ENCODE measurements at regions not wholly inside any gene's neighbourhood (a gene's known extent, or its start where the extent isn't known, plus 50 kb on each side); places are given as distances from the start of the nearest gene placed in this dataset.
"Not testable (repeated sequence)": the region's sequence is repeated elsewhere in the genome, so short reads cannot be mapped to it uniquely, and the experiment has no call there.

DNA sequence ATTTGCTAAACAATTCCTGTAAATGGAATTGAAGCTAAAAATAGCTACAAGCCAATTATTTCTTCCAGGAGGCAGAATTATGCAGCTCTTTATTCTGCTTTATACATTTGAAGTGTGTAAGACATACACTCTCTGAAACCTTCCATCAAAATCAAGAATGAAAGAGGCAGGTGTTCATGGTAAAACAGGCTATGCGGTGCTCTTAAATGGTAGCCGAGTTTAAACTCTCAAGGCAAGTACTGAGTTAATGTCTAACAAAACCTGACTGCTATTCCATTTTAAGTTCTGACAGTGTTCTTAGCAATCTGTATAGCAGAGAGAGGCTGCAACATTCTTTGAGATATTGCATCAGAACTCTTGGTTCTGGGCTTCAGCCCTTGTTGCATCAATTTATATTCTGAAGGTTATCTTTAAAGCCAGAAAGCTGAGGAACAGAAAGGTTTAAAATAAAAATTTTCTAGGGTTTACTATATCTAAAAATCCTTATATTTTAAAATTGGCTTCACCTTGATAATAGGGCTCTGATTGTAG, 248.3 kb upstream of the CCNG1 start:
- no peak for DNase-seq

DNA sequence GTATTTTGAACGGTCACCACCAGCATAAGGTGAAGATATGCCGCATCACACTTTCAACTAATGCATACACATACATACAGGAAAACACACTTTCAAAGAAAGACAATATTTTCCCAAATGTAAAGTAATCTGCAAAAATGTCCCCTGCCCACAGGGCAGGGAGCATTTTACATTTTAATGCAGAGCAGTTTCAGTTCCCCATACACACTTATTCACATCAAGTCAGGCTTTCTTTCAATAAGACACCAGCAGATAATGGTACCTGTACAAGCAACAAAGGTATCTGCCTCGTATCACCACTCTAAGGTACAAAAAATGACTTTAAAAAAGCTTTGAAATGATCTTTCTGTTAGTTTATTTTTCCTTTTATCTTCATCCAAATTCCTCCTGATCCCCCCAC, 247.1 kb upstream of the CCNG1 start:
- no peak for DNase-seq

DNA sequence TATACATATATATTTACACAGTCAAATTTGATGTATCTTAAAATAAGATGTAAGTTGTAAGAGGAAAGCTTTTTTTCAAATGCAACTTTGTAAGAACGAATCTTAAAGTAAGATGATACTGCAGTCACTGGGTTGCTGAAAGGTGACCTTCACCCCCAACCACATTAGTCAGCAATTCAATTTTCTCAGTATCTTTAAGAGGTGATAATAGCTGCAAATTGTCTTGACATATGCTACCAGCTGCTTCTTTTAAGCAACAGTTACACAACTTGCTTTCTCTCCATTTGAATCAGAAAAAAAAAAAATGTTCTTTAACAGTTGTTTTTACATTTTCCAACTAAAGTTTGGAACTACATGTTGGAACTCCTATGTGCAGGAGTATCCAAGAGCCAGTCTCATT, 246.6 kb upstream of the CCNG1 start:
- DNase-seq: no peak

DNA sequence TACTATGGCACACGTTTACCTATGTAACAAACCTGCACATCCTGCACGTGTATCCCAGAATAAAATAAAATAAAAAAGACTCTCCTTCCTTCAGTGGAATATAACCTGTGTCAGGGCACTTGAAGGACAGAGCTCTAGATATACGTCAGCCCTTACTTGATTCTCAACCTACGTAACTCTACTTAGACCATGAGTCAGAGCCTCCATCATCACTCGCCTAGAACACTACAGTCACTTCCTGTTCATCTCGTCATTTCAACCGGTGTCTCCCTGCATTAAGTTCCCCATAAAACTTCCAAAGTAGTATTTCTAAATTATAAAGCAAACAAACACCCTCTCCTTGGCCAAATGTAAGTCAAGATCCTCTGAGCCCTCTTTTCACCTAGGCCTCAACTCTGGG, 243.5 kb upstream of the CCNG1 start:
- DNase-seq: no peak

DNA sequence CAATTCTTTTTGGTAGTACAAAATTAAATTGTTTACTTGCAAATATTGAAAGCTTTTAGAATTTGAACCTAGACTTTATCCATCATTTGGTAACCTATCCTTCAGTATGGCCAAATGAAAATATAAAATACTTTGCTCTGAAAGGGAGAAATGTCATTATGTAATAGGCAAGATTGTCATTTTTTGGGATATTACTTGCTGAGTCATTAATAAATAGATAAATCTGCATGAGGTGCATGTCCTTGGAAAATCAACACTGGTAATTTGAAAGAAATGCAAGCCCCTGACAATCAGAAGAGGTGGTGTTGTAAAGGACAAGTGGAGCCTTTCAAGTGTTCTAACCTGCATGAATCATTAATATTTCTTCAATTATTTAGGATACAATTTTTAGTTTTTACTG, 231.8 kb upstream of the CCNG1 start:
- DNase-seq: no peak

DNA sequence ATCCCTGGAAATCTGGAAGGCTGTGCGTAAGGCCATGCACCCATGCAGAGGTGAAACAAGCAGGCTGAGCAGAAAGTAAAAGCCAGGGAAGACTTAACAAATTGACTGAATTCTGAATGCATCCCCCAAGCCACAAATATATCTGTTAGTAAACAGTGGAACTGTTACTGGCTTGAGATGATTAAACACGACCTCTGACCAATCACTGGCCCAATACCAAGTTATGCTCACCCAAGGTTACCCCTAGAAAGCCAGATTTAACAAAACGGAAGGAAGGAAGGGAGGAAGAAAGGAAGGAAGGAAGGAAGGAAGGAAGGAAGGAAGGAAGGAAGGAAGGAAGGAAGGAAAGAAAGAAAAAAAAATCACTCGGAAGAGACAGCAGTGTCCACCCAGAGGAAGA, 215.8 kb upstream of the CCNG1 start:
- no peak for DNase-seq

DNA sequence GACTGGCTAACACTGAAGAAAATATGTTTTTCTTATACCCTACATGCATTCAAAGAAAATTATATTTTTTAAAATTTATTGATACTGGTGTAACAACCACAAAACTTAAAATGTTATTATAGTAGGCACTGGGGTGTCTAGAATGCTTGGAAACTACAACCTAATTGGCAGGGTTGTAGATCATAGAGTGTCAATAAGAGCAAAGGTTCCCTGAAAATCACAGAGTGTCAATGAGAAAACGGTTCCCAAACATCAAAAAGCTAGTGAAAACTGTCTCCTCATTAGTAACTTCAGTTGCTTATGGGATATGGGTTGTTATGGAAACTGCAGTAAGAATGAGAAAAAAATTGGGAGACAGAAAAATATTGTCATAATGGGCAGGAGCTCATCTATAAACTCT, 214.4 kb upstream of the CCNG1 start:
- no peak for DNase-seq

DNA sequence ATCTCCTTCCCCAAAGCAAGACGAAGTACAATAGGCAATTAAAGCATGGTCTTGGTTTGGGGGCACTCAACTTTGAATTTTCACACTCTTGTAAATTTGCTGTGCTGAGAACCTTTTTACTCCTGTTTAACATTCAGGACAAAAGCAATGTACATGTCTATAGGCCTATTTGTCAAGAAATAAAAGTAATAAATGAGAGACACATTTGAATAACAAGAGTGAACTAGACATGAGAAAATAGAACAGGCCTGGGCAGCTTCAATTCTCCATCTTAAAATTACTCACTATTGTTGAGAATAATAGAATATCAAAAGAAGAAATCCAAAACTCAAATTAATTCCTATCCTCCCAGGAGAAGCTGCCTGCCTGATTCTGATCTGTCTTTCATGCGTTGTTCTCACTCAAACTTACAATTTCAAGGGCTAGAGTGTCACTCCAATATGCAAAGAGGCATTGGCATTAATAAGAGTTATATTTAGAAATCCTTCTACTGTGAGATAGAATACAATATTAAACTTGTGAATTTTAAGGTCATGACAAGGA, 192.9 kb upstream of the CCNG1 start:
- no peak for DNase-seq

DNA sequence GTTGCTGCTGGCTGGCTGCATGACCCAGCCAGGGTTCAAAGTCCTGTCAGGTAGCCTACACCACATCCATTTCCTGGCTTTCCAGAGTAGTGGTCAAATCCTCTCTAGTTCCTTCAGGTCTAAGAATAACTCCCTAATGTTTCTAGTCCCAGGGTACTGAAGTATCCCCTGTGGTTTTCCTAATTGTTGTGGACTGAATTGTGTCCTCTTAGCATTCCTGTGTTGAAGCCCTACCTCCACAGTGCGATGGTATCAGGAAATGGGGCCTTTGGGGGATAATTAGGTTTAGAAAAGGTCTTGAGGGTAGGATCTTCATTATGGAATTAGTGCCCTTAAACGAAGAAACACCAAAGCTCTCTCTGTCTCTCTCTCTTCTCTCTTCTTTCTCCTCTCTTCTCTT, 191.8 kb upstream of the CCNG1 start:
- no peak for DNase-seq

DNA sequence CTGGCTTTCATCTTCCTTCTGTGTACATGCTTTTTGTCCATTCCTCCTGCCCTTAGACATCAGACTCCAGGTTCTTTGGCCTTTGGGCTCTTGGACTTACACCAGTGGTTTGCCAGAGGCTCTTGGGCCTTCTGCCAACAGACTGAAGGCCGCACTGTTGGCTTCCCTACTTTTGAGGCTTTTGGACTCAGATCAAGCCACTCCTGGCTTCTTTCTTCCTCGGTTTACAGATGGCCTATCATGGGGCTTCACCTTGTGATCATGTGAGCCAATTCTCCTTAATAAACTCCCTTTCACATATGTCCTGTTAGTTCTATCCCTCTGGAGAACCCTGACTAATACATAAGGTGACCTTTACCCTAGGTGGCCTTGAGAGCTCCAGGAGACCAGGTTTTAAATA, 189.1 kb upstream of the CCNG1 start:
- no peak for DNase-seq

DNA sequence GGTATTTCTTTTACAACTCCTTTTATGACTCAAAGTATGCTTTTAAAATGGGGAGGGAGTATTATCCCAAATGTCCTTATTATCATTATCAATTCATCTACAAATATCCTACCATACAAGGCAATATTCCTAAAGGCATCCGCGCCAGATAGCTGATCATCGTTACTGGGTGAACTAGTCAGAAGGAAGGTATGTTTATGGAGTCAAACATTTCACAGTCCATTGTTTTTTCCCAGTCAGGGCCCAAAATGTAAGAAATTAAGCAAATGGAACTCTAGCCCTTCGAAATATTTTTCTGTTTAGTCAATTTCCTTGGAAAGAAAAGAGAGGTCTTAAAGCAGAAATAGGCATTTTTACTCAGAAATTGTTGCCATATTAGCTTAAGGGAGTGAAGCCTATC, 188.5 kb upstream of the CCNG1 start:
- no peak for DNase-seq

DNA sequence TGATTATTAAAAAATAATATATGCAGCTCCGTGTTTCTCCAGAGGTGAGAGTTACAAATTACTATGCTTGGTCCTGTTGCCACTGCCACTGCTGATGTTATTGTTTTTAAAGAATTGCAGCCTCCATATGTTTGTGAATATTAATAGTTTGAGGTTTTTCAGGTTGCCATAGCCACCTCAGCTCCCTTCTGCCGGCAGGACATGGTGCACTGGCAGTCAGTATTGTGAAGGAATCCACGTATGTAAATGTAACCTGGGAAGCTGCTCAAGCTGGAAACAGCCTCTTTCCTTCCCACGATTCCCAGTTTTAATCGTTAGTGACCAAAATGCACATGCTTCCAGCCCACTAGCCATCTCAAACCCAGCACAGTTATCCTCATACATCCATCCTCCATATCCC, 184.4 kb upstream of the CCNG1 start:
- no peak for DNase-seq

DNA sequence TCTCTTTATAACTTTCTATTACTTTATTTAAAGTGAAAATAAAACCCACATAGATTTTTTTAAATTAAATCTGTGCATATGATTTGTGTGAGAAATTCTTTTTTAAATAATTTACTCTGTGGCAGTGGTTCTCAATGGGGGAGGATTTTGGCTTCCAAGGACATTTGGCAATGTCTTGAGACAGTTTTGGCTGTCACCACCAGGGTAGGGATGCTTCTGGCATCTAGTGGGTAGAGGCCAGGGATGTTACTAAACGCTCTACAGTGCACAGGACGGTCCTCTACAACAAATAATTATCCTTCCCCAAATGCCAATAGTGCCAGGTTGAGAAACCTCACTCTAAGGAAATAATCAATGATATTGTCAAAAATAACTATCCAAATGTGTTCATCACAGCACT, 177.9 kb upstream of the CCNG1 start:
- DNase-seq: no peak

DNA sequence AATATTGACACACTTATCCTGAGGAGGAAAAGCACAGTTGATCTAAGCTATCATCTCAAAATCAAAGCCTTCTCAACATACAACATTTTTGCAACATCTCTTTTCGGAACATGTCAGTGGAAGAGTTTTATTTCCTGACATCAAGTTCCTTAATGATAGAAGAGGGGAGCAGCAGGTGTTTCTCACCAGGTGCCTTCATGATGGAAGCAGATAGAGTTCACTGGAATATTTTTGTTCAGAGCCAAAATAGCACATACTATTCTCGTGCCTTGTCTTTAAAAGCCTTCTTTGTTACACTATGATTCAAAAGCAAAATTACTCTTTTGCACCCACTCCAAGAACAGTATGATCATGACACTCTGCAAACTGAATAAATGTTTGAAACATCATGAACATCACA, 176.9 kb upstream of the CCNG1 start:
- no peak for DNase-seq

DNA sequence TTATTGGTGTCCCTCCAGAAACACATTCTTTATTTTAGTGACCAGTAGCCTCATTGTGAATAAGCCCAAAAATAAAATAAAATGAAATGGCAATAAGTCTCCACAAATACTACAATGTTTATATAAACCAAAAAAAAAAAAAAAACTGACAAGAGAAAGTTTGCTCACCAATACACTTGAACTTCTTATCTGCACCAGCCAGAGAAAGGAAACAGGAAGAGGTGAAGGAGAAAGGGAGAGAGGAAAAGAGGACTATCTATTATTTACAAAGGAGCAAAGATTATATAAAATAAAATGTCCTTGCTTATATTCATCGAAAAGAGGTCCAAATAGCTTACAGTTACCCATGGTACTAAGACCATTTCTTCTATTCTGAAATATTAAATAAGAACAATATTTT, 176.4 kb upstream of the CCNG1 start:
- no peak for DNase-seq

DNA sequence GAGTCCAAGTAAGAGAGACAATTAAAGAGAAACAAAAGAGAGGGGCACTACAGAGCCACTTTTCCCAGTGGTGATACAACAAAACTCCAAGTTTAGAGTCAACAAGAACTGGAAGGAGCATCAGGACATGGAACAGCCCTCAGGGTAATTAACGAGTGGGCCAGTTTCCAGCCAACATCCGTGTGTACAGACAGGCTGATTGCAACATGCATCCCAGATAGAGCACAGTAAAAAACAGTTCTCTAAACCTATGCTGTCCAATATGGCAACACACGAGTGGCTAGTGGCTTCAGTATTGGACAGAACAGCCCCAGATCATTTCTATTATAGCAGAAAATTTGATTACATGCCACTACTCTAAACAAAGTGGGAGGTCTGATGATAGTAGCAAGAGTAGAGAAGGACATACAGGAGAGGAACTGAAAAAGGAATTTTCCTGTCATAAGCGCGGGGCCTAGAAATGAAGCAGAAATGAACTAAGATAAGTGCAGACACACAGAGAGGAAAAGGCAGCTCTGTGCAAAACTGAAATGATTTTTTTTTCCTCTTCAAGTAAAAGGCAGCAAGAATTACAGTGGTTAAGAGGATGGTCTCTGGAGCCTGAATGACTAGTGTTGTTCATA, 175.6 kb upstream of the CCNG1 start:
- no peak for DNase-seq

DNA sequence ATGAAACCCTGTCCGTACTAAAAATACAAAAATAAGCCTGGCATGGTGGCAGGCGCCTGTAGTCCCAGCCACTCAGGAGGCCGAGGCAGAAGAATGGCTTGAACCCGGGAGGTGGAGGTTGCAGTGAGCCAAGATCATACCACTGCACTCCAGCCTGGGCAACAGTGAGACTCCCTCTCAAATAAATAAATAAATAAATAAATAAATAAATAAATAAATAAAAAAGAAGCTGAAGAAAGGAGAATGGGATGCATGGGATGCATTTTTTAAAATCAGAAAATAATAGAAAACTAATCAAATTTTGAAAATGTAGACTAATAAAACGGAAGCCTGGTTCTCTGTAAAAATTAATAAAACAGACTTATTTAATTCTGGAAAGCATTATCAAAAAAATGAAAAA, 171.1 kb upstream of the CCNG1 start:
- not testable (repeated sequence) for DNase-seq

DNA sequence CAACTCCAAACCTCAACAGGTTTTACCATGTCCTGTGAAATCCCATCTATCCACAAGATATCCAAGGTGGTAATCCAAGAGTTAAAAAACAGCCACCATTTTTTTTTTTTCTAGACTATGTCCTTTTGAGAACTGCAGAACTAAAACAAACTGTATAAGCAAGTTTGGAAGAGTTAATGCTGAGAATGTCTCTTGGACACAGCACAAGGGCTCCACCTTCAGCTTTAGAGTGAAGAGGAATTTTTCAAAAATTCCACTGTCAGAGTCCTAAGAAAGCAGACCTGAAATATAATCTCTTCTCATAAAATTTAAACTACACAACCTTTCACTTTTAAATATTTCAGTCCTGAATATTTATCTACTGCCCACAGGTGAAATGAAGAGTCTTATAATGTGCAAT, 167.8 kb upstream of the CCNG1 start:
- DNase-seq: no peak

DNA sequence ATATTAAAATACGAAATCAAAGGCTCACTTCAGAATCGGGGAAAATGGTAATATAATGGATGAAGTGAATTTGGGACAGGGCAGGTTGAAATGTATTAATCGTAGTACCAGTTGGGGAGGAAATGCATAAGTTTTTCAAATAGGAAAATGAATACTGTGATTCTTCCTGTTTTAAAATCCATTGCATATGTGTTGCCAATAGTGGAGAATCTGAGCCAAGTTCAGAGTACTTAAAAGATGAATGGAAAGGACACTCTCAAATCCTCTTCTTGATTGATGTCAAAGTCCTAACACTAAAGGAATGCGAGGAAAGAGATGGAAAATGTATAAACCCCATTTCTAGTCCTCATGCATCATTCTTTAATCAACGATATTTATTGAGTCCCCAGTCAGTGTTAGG, 160.9 kb upstream of the CCNG1 start:
- no peak for DNase-seq

DNA sequence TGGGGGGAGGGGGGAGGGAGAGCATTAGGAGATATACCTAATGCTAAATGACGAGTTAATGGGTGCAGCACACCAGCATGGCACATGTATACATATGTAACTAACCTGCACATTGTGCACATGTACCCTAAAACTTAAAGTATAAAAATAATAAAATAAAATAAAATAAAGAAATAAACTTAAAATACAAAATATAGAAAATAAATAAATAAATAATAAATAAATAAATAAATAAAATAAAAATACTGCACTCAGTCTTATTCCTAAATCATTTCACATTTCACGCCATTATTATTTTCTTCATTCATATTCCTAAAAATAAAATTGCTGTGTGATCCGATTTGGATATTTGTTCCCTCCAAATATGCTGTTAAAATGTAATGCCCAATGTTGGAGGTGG, 156.5 kb upstream of the CCNG1 start:
- DNase-seq: not testable (repeated sequence)

DNA sequence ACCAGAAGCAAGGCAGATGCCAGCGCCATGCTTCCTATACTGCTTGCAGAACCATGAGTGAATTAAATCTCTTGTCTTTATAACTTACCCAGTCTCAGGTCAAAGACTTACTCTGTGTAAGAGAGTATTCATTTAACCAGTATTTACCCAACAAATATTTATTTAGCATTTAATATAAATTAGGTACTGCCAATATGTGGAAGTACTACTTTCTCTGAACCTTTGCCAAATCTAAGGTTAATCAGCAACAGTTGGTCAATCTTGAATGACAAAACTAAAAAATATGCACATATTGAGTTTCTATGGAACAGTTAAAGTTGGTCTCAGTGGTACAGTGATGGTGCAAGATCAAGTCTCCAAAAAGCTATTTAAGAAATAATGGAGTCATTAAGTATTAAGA, 155.9 kb upstream of the CCNG1 start:
- DNase-seq: no peak

DNA sequence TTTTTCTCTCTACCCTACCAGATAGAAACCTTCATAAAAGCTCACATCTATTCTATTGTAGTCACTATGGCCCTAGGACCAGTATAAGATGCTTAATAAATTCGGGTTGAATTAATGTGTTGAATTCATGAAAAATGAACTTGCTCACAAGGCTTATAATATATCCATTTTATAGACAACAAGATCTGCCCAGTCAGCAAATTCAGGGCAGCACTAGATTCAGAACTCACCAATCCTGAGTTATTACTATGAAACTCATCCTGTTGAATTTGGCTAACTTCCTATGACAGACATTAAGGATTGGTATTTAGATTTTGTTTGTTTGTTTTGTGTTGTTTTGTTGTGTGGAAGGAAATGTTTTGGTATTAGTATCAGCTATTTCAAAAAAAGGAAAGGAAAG, 143.6 kb upstream of the CCNG1 start:
- DNase-seq: no peak

DNA sequence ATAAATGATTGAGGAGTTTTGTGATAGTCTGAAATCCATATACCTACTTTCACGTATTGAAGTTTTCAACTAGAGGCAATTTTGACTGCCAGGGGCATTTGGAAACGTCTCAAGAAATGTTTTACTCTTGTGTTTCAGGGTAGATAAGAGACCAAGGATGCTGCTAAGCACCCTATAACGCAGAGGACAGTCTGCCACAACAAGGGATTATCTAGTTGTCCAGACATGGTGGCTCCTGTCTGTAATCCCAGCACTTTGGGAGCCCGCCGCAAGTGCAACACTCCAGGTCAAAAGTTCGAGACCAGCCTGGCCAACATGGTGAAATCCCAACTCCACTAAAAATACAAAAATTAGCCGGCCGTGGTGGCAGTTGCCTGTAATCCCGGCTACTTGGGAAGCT, 133.7 kb upstream of the CCNG1 start:
- no peak for DNase-seq

DNA sequence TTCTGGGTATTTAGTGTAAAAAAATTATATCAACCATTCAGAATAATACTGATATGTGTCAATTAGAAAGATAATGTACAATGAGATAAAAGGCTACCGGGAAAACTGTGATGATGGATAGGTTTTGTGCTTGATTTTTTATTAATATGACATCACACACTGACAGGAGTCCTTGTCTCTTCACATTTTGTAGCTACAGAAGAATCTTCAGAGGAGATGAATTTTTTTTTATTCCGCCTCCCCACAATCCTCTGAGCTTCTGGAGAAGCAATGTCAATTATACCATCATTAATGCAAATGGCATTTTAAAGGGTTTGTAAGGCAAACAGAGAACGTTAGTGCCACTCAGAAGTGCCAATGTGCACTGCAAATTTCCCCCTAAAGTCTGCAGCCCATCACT, 131.7 kb upstream of the CCNG1 start:
- DNase-seq: no peak

DNA sequence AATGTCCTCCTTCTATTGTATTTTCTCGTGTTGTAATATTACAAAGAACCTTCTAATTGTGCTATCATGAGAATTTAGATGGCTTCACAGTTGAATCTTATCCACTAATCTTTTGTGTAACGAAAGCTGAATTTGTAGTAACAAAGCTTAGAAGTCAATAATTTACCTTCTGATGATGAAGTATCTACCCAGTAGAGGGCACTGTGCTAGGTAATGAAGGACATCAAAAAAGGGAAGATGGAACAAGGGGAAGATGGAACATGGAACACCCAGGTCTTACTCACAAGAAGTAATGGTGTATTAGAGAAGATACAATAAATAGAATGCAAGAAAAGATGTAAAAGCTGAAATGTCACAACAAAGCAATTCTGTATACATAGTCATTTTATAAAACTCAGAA, 131.0 kb upstream of the CCNG1 start:
- DNase-seq: no peak

Measured in stimulated activated CD4-positive, alpha-beta T cell treated with anti-CD3 and anti-CD28 coated beads, Interleukin-4, amount 100 ng/mL, for 24 hours (primary cell).